ENCODE measurements at regions not wholly inside any gene's neighbourhood (a gene's known extent, or its start where the extent isn't known, plus 50 kb on each side); places are given as distances from the start of the nearest gene placed in this dataset.
"Not testable (repeated sequence)": the region's sequence is repeated elsewhere in the genome, so short reads cannot be mapped to it uniquely, and the experiment has no call there.

GRCh38 chr6:74408844-74409243 is 712.8 kb downstream of the CD109 start:
- no peak for DNase-seq (ENCODE audit: low read depth)
- no peak for TF ChIP-seq CTCF (IDR thresholded peaks at IDR 0.05; ENCODE audit: insufficient read depth, low read depth, low read length)
- Histone ChIP-seq H3K27me3 (ENCODE audit: control insufficient read depth, insufficient read depth, low read length) (no peaks in the 10 kb centered on the region), H3K4me3 (ENCODE audit: low read depth, low read length) (no peak overlapping the region), H3K36me3 (ENCODE audit: control insufficient read depth, insufficient read depth, low read length) (no peaks in the 10 kb centered on the region)
- ChIA-PET POLR2A (no interaction called here), CTCF (interaction anchor here (1.0 to 8.5 kb wide), 7 partner anchors 10 to 798 kb away, joined by 3 to 130 read pairs (median 4); partner anchors contain the start of gene COL12A1)

DNA sequence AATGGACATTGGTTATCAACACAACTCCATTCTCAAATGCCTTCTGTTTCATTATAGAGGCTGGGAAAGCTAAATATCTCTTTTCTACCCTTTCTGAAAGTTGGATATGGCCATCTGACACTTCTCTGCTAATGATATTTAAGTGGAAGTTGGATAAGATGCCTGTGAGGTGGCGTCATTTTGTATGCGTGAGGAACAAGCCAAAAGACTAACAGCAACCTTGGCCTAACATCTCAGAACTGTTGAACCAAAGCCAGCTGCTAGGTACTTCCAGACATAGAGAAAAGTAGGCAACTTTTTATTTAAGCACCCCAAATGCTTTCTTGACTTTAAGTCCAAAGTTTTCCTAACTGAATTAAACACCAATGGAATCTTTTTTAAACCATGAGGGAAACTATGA is 708.4 kb downstream of the CD109 start:
- Histone ChIP-seq H3K27me3 (ENCODE audit: control insufficient read depth, insufficient read depth, low read length) (no peaks in the 10 kb centered on the region), H3K36me3 (ENCODE audit: control insufficient read depth, insufficient read depth, low read length) (no peaks in the 10 kb centered on the region), H3K4me3 (ENCODE audit: low read depth, low read length) (no peak overlapping the region)
- POLR2A ChIA-PET = no interaction called here
- no peak for TF ChIP-seq CTCF (IDR thresholded peaks at IDR 0.05; ENCODE audit: insufficient read depth, low read depth, low read length)
- DNase-seq (ENCODE audit: low read depth) = no peak
- CTCF ChIA-PET = interaction anchor here (1.6 kb wide), 3 partner anchors 313 to 804 kb away, joined by 3 to 5 read pairs (median 5); no protein-coding TSS in a partner anchor

GRCh38 chr6:74402781-74403180 is 706.8 kb downstream of the CD109 start:
- Histone ChIP-seq H3K4me3 (ENCODE audit: low read depth, low read length) (no peak overlapping the region), H3K36me3 (ENCODE audit: control insufficient read depth, insufficient read depth, low read length) (no peaks in the 10 kb centered on the region), H3K27me3 (ENCODE audit: control insufficient read depth, insufficient read depth, low read length) (no peaks in the 10 kb centered on the region)
- CTCF ChIA-PET = interaction anchor here (1.6 kb wide), 1 partner anchor 802 kb away, joined by 3 read pairs; no protein-coding TSS in a partner anchor
- no peak for DNase-seq (ENCODE audit: low read depth)
- POLR2A ChIA-PET = no interaction called here
- TF ChIP-seq CTCF (IDR thresholded peaks at IDR 0.05; ENCODE audit: insufficient read depth, low read depth, low read length) = no peak

GRCh38 chr6:74378437-74378836 is 682.4 kb downstream of the CD109 start:
- CTCF ChIA-PET; H3K4me3 ChIP-seq (ENCODE audit: low read depth, low read length); POLR2A ChIA-PET; DNase-seq (ENCODE audit: low read depth); H3K27me3 ChIP-seq (ENCODE audit: control insufficient read depth, insufficient read depth, low read length); H3K36me3 ChIP-seq (ENCODE audit: control insufficient read depth, insufficient read depth, low read length): not testable (repeated sequence)

- no peak for DNase-seq (ENCODE audit: low read depth)
- Histone ChIP-seq H3K27me3 (ENCODE audit: control insufficient read depth, insufficient read depth, low read length) (no peaks in the 10 kb centered on the region), H3K36me3 (ENCODE audit: control insufficient read depth, insufficient read depth, low read length) (no peaks in the 10 kb centered on the region), H3K4me3 (ENCODE audit: low read depth, low read length) (no peak overlapping the region)
- ChIA-PET CTCF (no interaction called here), POLR2A (no interaction called here)
- no peak for TF ChIP-seq CTCF (IDR thresholded peaks at IDR 0.05; ENCODE audit: insufficient read depth, low read depth, low read length)
Measured at GRCh38 chr6:74369556-74369993, 673.6 kb downstream of the CD109 start.

- Histone ChIP-seq H3K4me3 (ENCODE audit: low read depth, low read length) (no peak overlapping the region), H3K36me3 (ENCODE audit: control insufficient read depth, insufficient read depth, low read length) (no peaks in the 10 kb centered on the region), H3K27me3 (ENCODE audit: control insufficient read depth, insufficient read depth, low read length) (no peaks in the 10 kb centered on the region)
- DNase-seq (ENCODE audit: low read depth) = no peak
- ChIA-PET CTCF (no interaction called here), POLR2A (no interaction called here)
- no peak for TF ChIP-seq CTCF (IDR thresholded peaks at IDR 0.05; ENCODE audit: insufficient read depth, low read depth, low read length)
Measured at GRCh38 chr6:74368746-74369145, 672.7 kb downstream of the CD109 start.

All from BJ (cell line).